Stimulated activated effector memory CD8-positive, alpha-beta T cell treated with anti-CD3 and anti-CD28 coated beads, Interleukin-12 subunit alpha, Interleukin-12 subunit beta, amount 100 ng/mL, for 72 hours (primary cell): ENCODE measurements at regions not wholly inside any gene's neighbourhood (a gene's known extent, or its start where the extent isn't known, plus 50 kb on each side); places are given as distances from the start of the nearest gene placed in this dataset.

Experiments
- ATAC-seq: fragments of 150-1000 bp; cut with Tn5 transposase; 2 replicates; pipeline ENCODE4 v1.10.0; 2021
- DNase-seq, 2 donors: peaks; one replicate each; pipeline ENCODE4 v3.0.0; 2021 to 2022; ENCODE audit warnings: low spot score in 2 of 2
- H3K27ac Mint-ChIP-seq: one replicate; pipeline ENCODE4 v1.8.0; 2022; ENCODE audit warnings: mild to moderate bottlenecking, mixed read lengths
- H3K36me3 Mint-ChIP-seq: one replicate; pipeline ENCODE4 v1.8.0; 2022; ENCODE audit warnings: mild to moderate bottlenecking, mixed read lengths
- H3K4me1 Mint-ChIP-seq: one replicate; pipeline ENCODE4 v1.8.0; 2022; ENCODE audit warnings: mixed read lengths
- H3K4me3 Mint-ChIP-seq: one replicate; pipeline ENCODE4 v1.8.0; 2022; ENCODE audit warnings: mild to moderate bottlenecking, mixed read lengths
- H3K9me3 Mint-ChIP-seq: one replicate; pipeline ENCODE4 v1.8.0; 2022; ENCODE audit warnings: mixed read lengths

DNA sequence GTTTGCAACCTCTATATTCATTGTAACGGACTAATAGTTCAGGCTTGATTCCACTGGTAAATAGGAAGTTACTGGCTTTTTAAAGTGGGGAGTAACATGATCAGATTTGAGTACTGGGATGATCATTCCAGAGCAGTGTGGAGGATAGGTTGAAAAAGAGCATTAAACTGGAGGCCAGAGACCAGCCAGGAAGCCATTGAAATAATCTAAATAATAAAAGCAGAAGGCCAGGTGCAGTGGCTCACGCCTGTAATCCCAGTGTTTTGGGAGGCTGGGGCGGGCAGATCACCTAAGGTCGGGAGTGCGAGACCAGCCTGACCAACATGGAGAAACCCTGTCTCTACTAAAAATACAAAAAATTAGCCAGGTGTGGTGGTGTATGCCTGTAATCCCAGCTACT, 56.0 kb upstream of the MSX2 start:
- Mint-ChIP-seq H3K9me3 (peaks cover 7% of the 10 kb centered on the region), H3K4me1 (no peaks in the 10 kb centered on the region), H3K27ac (no peak overlapping the region), H3K4me3 (no peak overlapping the region), H3K36me3 (no peaks in the 10 kb centered on the region)
- no peak for DNase-seq
- ATAC-seq = no peak
